Muscle layer of duodenum (tissue), 2 donors: ENCODE measurements at regions not wholly inside any gene's neighbourhood (a gene's known extent, or its start where the extent isn't known, plus 50 kb on each side); places are given as distances from the start of the nearest gene placed in this dataset.
"Not testable (repeated sequence)": the region's sequence is repeated elsewhere in the genome, so short reads cannot be mapped to it uniquely, and the experiment has no call there.

Experiments used
- H3K27ac ChIP-seq: one replicate; pipeline ENCODE4 v1.7.0; 2013; ENCODE audit warnings: mild to moderate bottlenecking, low read length
- H3K27me3 ChIP-seq: one replicate; pipeline ENCODE4 v1.7.0; 2013; ENCODE audit warnings: low read depth, mild to moderate bottlenecking, control low read depth, low read length
- H3K36me3 ChIP-seq, 2 donors: one replicate each; pipeline ENCODE4 v1.7.0; 2013; ENCODE audit warnings: low read length in 2 of 2, control low read depth in 1 of 2, mild to moderate bottlenecking in 1 of 2; ENCODE audit not compliant: insufficient read depth in 2 of 2, control insufficient read depth in 1 of 2
- H3K4me1 ChIP-seq, 2 donors: one replicate each; pipeline ENCODE4 v1.7.0; 2013; ENCODE audit warnings: low read length in 2 of 2, mild to moderate bottlenecking in 2 of 2, control low read depth in 1 of 2, moderate library complexity in 1 of 2; ENCODE audit not compliant: insufficient read depth in 2 of 2, control insufficient read depth in 1 of 2
- H3K4me3 ChIP-seq, 2 donors: one replicate each; pipeline ENCODE4 v1.7.0; 2013; ENCODE audit warnings: low read length in 2 of 2, low read depth in 1 of 2, mild to moderate bottlenecking in 1 of 2
- H3K9me3 ChIP-seq, 2 donors: one replicate each; pipeline ENCODE4 v1.7.0; 2013; ENCODE audit warnings: low read length in 2 of 2, control low read depth in 1 of 2, mild to moderate bottlenecking in 1 of 2; ENCODE audit not compliant: control insufficient read depth in 1 of 2
- donor health status: healthy.

DNA sequence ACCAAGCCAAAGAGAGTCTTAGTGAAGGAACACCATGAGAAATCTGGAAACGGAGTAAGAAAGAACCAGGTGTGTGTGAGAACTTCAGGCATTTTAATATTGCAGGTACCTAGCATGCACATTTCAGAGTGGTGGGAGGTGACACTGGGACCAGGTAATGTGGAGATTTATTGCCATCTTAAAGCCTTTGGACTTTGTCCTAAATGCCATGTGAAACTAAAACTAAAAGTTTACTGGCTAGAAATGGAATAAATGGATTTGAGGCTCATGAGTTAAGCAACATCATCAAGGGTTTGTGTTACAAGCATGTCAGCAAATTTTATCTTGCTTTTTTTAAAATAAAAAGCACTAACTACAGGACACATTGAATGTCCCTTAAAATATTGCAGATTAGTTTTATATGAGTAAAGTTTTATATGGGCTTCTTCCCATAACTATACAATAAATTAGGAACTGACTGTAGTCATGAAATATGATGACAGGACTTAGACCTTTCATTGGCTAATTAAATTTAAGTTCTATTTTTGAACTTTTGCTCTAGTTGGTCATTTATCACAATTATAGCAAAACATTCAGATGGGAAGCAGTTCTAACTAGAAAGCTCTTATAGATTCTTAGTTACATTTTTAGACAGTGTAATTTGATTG lies 721.1 kb upstream of the NOVA1 start:
- Histone ChIP-seq H3K4me1 (no peaks in the 10 kb centered on the region), H3K4me3 (no peak overlapping the region), H3K9me3 (no peaks in the 10 kb centered on the region), H3K27ac (no peak overlapping the region), H3K36me3 (no peaks in the 10 kb centered on the region), H3K27me3 (no peaks in the 10 kb centered on the region)

DNA sequence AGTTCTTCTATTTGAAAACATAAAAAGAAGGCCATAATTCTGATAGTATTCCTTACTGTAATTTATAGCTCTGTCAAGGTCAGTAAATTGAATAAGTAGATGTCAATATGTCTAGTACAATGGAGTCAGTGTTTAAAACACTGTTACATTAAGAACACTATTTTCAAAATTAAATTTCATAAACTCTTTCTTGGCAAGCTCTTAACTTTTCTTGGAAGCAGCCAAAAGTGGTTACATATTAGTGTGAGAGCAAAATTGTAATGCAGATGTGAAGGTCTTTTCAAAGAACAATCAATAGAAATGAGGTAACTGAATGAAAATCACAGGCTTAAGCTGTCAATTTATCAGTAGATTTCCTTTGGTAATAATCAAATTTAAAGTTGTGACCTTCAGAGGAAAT lies 722.4 kb upstream of the NOVA1 start:
- Histone ChIP-seq H3K27ac (no peak overlapping the region), H3K4me1 (no peaks in the 10 kb centered on the region), H3K36me3 (no peaks in the 10 kb centered on the region), H3K4me3 (no peak overlapping the region), H3K9me3 (peaks cover 5 to 8% of the 10 kb centered on the region in 2 donors), H3K27me3 (no peaks in the 10 kb centered on the region)

- Histone ChIP-seq H3K27ac (no peak overlapping the region), H3K4me1 (no peaks in the 10 kb centered on the region), H3K36me3 (no peaks in the 10 kb centered on the region), H3K27me3 (no peaks in the 10 kb centered on the region), H3K4me3 (no peak overlapping the region), H3K9me3 (peaks cover 6 to 8% of the 10 kb centered on the region in 2 donors)
Observed at GRCh38 chr14:27327095-27327494, 729.3 kb upstream of the NOVA1 start.

DNA sequence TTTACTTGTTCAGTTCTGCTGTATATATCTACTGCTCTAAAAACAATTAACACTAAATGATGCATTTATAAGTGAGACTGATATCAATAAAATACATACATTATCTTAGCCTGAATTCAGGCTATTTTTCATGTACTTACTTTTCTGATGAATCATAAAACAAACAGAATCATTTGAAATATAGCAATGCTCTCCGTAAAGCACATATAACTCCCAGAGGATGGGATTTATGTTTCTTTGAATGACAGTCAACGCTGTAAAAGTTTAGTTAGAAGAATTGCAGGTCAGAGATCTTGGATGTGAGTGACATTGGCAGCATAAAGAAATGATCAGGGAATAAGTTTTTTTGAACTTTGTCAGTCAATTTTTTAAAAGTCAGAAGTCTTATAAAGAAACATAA lies 740.2 kb upstream of the NOVA1 start:
- Histone ChIP-seq H3K9me3 (no peaks in the 10 kb centered on the region), H3K27ac (no peak overlapping the region), H3K27me3 (no peaks in the 10 kb centered on the region), H3K36me3 (no peaks in the 10 kb centered on the region), H3K4me3 (no peak overlapping the region), H3K4me1 (no peaks in the 10 kb centered on the region)

- H3K4me1 ChIP-seq, H3K36me3 ChIP-seq, H3K9me3 ChIP-seq, H3K27ac ChIP-seq, H3K4me3 ChIP-seq, H3K27me3 ChIP-seq: not testable (repeated sequence)
Observed at GRCh38 chr14:27363036-27363435, 765.2 kb upstream of the NOVA1 start.

DNA sequence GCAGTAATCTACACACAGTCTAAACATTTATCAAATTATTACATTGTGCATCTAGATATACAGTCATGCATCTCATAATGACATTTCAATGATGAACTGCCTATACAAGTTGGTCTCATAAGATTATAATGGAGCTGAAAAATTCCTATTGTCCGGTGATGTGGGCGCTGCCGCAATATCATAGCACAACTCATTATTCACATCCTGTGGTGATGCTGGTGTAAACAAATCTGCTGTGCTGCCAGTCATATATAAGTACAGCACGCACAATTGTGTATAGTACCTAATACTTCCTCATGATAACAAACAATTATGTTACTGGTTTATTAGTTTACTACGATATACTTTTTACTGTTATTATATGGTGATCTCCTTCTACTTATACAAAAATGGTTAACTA lies 768.8 kb upstream of the NOVA1 start:
- no peaks in the 10 kb centered on the region for H3K36me3 ChIP-seq
- no peaks in the 10 kb centered on the region for H3K4me1 ChIP-seq
- H3K9me3 ChIP-seq = no peaks in the 10 kb centered on the region
- no peaks in the 10 kb centered on the region for H3K27me3 ChIP-seq
- no peak overlapping the region for H3K4me3 ChIP-seq
- no peak overlapping the region for H3K27ac ChIP-seq

DNA sequence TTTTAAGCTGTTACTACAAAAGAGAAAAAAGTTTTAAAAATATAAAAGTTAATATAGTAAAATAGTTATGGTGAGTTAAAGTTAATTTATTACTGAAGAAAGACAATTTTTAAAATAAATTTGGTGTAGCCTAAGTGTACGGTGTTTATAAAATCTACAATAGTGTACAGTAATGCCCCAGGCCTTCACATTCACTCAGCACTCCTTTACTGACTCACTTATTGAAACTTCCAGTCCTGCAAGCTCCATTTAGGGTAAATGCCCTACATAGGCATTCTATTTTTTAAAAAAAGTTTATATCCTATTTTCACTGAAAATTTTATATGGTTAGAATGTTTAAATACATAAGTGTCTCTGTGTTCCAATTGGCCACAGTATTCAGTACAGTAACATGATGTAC lies 769.5 kb upstream of the NOVA1 start:
- no peak overlapping the region for H3K4me3 ChIP-seq
- no peaks in the 10 kb centered on the region for H3K27me3 ChIP-seq
- no peaks in the 10 kb centered on the region for H3K9me3 ChIP-seq
- no peaks in the 10 kb centered on the region for H3K36me3 ChIP-seq
- H3K27ac ChIP-seq = no peak overlapping the region
- H3K4me1 ChIP-seq = no peaks in the 10 kb centered on the region

DNA sequence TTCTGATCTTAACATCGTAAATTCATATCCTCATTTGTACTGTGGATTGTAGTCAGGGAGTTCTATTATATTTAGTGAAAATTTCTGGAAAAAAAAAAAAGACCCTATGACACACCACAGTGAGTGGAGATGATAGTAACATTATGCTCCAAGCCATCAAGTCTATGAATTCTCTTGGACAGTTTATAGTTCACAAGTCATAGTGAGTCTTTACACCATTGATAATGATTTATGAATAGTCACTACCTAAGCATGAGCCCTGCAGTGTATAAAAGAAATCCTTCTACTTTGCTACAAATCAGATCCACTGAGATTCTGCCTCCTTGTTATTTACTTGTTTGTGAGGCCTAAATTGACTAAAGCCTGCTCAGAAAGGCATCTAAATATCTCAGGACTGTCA lies 772.2 kb upstream of the NOVA1 start:
- H3K27ac ChIP-seq = no peak overlapping the region
- no peak overlapping the region for H3K4me3 ChIP-seq
- H3K27me3 ChIP-seq = no peaks in the 10 kb centered on the region
- no peaks in the 10 kb centered on the region for H3K36me3 ChIP-seq
- H3K4me1 ChIP-seq = no peaks in the 10 kb centered on the region
- no peaks in the 10 kb centered on the region for H3K9me3 ChIP-seq

- Histone ChIP-seq H3K9me3 (no peaks in the 10 kb centered on the region), H3K4me1 (no peaks in the 10 kb centered on the region), H3K36me3 (no peaks in the 10 kb centered on the region), H3K27me3 (no peaks in the 10 kb centered on the region), H3K27ac (no peak overlapping the region), H3K4me3 (no peak overlapping the region)
Observed at GRCh38 chr14:27370775-27371174, 772.9 kb upstream of the NOVA1 start.

GRCh38 chr14:27371209-27371608 lies 773.4 kb upstream of the NOVA1 start:
- H3K36me3 ChIP-seq = no peaks in the 10 kb centered on the region

DNA sequence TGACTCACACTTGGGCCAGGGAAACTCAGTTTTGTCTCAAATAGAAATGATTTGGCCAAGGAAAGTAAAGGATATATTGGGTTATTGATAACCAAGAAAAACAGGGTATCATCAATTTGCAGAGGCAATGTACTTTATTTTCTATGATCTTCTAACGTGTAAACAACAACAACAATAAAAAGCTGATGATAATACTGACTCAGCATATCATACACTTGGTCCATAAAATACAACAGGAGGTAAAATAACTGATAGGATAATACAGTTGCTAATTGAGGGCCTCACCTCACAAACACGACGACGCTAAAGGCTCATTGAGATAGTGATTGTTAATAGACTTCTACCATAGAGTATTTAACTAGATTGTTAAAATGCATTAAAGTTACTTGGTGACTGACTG lies 774.0 kb upstream of the NOVA1 start:
- Histone ChIP-seq H3K27ac (no peak overlapping the region), H3K4me3 (no peak overlapping the region), H3K9me3 (no peaks in the 10 kb centered on the region), H3K4me1 (no peaks in the 10 kb centered on the region), H3K36me3 (no peaks in the 10 kb centered on the region), H3K27me3 (no peaks in the 10 kb centered on the region)

More at GRCh38 chr14:27371209-27371608, 773.4 kb upstream of the NOVA1 start:
- Histone ChIP-seq H3K4me3 (no peak overlapping the region), H3K4me1 (no peaks in the 10 kb centered on the region), H3K27ac (no peak overlapping the region), H3K9me3 (no peaks in the 10 kb centered on the region), H3K27me3 (no peaks in the 10 kb centered on the region)

DNA sequence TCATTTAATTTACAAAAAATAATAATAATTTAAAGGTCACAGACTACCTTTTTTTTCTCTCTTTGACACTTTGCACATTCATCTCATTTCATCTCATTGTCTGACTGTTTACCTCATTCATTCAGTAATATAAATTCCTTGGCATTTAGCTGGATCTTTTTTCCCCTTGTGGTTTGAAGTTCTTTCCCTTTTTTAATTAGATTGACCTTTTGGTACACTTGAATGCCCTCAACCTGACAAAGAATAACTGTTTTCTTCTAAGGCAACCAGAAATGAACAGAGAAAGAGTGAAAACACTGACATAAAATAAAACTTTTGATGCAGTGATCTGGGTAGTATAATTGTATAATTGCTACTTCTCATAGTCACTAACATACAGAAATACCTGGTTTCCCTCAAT lies 774.9 kb upstream of the NOVA1 start:
- Histone ChIP-seq H3K27me3 (no peaks in the 10 kb centered on the region), H3K36me3 (no peaks in the 10 kb centered on the region), H3K4me3 (no peak overlapping the region), H3K4me1 (no peaks in the 10 kb centered on the region), H3K27ac (no peak overlapping the region), H3K9me3 (no peaks in the 10 kb centered on the region)
